AG09319 (cell line): ENCODE measurements at regions not wholly inside any gene's neighbourhood (a gene's known extent, or its start where the extent isn't known, plus 50 kb on each side); places are given as distances from the start of the nearest gene placed in this dataset.

ENCODE experiments used
- DNase-seq: peaks from one replicate; pipeline ENCODE4 v3.0.0-alpha.2; 2010; ENCODE audit warnings: low read depth; ENCODE audit errors: extremely low read depth
- TF ChIP-seq, protein P1 (sequence below): IDR thresholded peaks from 2 replicates; pipeline ENCODE4 v1.5.1; 2011; ENCODE audit warnings: low read depth, mild to moderate bottlenecking, inconsistent platforms, low read length, moderate library complexity

DNA sequence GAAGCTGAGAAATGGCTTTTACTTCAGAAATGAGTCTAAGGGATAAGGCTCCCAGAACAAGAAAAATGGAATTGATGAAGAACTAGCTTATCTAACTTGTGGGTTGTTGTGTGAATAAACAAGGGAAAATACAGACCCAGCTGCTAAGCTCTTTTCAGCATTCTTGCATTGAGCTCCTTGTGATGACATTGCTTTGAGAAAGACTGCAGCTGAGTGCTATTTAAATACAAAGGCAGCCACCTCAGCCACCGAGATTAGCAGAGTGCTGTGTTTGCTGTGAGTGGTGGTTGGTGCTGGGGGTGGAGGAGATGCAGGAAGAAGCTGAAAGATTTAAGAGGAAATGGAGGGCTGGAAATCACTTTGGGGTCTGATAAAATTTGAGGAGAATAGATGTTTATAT lies 396.0 kb upstream of the PRICKLE1 start:
- TF ChIP-seq, protein P1, sequence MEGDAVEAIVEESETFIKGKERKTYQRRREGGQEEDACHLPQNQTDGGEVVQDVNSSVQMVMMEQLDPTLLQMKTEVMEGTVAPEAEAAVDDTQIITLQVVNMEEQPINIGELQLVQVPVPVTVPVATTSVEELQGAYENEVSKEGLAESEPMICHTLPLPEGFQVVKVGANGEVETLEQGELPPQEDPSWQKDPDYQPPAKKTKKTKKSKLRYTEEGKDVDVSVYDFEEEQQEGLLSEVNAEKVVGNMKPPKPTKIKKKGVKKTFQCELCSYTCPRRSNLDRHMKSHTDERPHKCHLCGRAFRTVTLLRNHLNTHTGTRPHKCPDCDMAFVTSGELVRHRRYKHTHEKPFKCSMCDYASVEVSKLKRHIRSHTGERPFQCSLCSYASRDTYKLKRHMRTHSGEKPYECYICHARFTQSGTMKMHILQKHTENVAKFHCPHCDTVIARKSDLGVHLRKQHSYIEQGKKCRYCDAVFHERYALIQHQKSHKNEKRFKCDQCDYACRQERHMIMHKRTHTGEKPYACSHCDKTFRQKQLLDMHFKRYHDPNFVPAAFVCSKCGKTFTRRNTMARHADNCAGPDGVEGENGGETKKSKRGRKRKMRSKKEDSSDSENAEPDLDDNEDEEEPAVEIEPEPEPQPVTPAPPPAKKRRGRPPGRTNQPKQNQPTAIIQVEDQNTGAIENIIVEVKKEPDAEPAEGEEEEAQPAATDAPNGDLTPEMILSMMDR, result no peak
- DNase-seq, result no peak

DNA sequence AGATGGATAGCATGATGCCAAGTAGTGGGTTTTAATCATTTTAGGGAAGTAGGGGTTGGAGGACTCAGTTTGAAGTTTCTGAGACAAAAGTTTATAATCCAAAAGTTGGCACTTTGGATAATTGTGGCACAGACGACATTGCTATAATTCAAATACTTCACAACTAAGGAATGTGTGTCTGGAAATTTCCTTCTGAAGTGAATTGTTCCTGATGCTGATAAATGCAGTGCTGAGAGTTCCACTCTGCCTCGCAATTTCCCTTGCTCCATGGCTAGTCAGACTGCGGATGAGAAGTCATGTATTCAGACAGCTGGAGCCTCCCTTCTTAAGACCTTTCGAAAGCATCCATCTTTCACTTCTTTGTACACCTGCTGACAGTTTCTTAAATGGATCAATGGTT lies 393.3 kb upstream of the PRICKLE1 start:
- no peak for DNase-seq
- TF ChIP-seq, protein P1, result no peak

DNA sequence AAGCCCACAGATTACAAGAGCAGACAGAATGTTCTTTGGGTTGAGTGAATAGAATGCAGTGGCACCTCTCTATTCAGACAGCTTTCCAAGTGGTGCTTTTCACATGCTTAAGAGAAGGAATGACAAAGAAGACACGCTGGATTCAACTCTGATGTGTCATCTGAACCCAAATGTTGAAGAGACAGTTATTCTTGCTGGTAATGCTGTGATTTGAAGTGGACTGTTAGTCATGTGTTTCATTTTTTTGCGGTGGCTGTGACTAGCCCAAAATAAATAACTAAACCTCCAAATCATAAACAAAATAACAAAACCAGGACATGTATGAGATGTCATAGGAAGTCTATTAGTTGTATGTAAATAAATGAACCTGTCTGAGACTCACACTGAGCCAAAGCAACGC lies 391.8 kb upstream of the PRICKLE1 start:
- TF ChIP-seq, protein P1, result no peak
- no peak for DNase-seq

DNA sequence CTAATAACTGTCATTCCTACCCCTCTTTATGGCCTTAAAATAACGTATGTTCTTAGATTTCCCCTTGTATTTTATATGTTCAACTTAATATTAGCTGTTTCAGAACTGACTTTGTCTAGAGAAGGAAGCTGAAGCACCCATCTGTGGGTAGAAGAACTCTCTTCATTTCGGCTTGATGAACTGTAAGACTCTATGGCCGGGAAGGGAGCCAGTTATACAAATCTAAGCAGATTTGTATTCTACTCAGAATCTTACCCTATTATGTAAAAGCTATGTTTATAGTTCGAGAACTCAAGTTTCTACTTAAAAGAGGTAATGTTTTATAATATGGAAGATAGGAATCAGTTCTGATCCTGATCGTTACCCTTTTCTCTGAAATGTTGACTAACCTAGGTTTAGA lies 390.9 kb upstream of the PRICKLE1 start:
- DNase-seq, result no peak
- TF ChIP-seq, protein P1, result no peak

DNA sequence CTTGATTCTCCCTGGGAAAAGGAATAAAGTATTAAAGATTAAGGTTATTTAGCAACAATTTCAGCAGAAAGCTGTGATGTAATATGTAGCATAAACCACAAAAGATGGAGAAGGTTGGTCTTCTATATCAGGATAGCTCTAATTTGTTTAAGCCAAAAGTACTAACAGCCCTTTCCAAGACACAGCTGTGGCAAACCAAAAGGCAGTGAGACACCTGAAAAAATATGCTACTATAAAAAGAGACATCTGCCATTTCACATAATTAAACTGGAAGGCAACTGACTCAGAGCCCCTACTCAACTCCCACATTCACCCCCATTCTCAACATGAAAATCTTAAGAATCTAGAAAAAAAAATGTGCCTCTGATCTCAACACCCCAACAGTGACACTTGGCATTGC lies 390.2 kb upstream of the PRICKLE1 start:
- DNase-seq, result no peak
- TF ChIP-seq, protein P1, result no peak

DNA sequence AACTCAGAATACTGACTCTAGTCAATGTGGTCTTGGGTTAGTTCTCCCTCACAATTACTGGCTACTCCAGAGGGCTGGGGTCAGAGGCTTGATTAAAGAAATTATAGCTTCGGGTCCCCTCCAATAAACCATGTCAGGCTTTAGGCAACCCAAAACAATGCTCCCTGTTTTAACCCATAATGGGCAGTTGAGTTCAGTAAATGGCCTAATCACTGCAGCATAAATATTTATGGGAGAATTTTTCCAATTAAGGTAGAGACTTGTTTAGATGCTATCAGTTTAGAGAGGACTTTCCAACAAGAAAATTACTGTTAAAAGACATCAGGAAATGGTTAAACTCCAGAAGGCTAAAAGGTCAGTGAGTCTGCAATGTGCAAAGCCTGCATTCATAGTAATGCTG lies 389.2 kb upstream of the PRICKLE1 start:
- DNase-seq, result no peak
- TF ChIP-seq, protein P1, result no peak

DNA sequence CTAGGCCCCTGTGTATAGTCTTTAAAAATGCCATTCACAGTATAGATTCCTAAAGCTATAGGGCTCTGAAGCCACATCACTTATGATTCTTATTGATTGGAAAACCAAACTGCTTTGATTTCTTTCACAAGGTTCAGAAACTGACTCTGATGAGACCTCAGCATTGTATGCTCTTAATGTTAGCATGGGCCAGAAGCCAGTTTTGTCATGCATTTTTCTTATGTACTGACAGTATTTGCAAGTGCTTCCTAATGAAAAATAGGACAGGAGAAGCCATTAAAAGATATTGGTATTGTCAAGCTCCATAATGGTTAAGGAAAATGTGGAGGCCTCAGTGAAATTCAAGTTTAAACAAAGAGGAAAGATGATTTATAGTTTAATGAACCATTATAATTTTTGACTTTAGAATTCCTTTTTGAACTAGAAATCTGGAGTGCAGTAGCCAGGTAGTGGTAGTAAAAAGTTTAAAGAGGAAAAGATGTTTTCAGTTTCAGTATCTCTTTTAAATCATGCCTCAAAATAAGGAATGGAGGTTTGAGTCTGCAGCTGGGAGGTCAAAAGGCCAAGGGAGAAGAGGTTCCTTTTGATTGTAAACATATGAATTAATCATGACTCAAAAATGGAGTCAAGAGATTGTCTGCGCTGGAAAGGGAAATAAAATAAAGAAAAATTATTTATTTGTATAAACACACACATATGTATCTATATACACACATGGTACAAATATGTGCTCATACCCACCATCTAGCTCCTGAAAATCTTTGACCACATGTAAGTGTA lies 388.1 kb upstream of the PRICKLE1 start:
- DNase-seq, result no peak
- TF ChIP-seq, protein P1, result no peak
